ENCODE measurements at regions not wholly inside any gene's neighbourhood (a gene's known extent, or its start where the extent isn't known, plus 50 kb on each side); places are given as distances from the start of the nearest gene placed in this dataset.

DNA sequence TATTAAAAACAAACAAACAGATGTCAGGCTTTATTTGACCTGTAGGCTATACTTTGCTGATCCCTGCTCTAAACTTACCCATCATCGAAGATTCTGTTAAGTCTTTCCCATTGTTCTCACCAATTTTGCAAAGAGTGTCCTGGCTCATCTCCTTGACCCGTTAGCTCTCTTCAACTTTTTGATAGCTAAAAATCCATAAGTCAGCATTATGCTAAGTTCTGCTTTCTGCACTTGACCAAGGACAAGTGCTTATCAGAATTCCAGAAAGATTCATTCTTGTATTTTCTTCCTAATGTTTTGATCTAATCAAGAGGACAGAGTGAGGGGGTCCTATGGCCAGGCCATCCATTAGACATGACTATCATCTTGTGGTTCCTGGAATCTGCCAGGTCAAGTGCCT, 503.5 kb downstream of the FUT8 start:
- TF ChIP-seq, protein P1, sequence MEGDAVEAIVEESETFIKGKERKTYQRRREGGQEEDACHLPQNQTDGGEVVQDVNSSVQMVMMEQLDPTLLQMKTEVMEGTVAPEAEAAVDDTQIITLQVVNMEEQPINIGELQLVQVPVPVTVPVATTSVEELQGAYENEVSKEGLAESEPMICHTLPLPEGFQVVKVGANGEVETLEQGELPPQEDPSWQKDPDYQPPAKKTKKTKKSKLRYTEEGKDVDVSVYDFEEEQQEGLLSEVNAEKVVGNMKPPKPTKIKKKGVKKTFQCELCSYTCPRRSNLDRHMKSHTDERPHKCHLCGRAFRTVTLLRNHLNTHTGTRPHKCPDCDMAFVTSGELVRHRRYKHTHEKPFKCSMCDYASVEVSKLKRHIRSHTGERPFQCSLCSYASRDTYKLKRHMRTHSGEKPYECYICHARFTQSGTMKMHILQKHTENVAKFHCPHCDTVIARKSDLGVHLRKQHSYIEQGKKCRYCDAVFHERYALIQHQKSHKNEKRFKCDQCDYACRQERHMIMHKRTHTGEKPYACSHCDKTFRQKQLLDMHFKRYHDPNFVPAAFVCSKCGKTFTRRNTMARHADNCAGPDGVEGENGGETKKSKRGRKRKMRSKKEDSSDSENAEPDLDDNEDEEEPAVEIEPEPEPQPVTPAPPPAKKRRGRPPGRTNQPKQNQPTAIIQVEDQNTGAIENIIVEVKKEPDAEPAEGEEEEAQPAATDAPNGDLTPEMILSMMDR (IDR thresholded peaks at IDR 0.05) = no peak
- TF ChIP-seq POLR2AphosphoS5 (IDR thresholded peaks at IDR 0.05) (no peak), POLR2A (IDR thresholded peaks at IDR 0.05) (no peak)
